H1 (cell line): ENCODE measurements at regions not wholly inside any gene's neighbourhood (a gene's known extent, or its start where the extent isn't known, plus 50 kb on each side); places are given as distances from the start of the nearest gene placed in this dataset.

Source experiments
- GABPA ChIP-seq: IDR thresholded peaks from 2 replicates; pipeline ENCODE4 v1.6.1; 2011; ENCODE audit warnings: mild to moderate bottlenecking, low read length, moderate library complexity, borderline replicate concordance; ENCODE audit not compliant: insufficient read depth
- RAD21 ChIP-seq, 2 experiments: IDR thresholded peaks in 1 of 2; conservative IDR thresholded peaks in 1 of 2; 2 replicates each; pipeline ENCODE4 v1.6.1; 2011; ENCODE audit warnings: low read depth in 2 of 2, low read length in 2 of 2, improper control_type of control experiment in 1 of 2, inconsistent platforms in 1 of 2, mild to moderate bottlenecking in 1 of 2, moderate library complexity in 1 of 2
- RNF2 ChIP-seq: fragments of 200-900, 300-1000 bp; sonication (generic); IDR thresholded peaks from 2 replicates; pipeline ENCODE4 v1.7.1; 2016; ENCODE audit warnings: borderline replicate concordance, low read depth, mild to moderate bottlenecking, antibody characterized with exemption, low read length; ENCODE audit not compliant: poor library complexity, severe bottlenecking; ENCODE audit errors: missing control alignments
- ZNF274 ChIP-seq: IDR thresholded peaks from 2 replicates; pipeline ENCODE4 v1.7.0; 2012; ENCODE audit warnings: low read length, borderline replicate concordance; ENCODE audit errors: extremely low read depth
- TF ChIP-seq, protein P1 (sequence below): fragments of 300-600 bp; sonication (generic); IDR thresholded peaks from 2 replicates; pipeline ENCODE4 v1.7.1; 2012; ENCODE audit warnings: low read length, moderate library complexity, mild to moderate bottlenecking, inconsistent platforms; ENCODE audit not compliant: insufficient replicate concordance

DNA sequence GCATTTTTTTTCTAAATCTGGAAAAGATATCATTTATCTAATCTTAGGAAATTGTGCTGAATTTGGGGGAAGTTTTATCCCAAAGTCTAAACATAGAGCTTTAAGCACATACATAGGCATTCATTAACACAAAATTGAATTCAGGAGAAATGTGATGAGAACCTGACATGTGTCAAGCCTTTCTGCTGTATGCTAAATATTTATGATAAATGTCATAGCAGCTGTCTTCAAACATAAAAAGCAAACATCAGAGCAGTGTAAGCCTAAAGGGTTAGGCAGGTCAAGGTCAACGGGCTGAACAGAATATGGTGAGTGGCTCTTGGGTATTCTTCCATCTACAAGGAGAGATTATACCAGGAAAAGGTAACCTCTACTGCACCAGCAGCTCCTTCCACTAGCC, 737.2 kb upstream of the ZNF608 start (continued):
- TF ChIP-seq, protein P1, sequence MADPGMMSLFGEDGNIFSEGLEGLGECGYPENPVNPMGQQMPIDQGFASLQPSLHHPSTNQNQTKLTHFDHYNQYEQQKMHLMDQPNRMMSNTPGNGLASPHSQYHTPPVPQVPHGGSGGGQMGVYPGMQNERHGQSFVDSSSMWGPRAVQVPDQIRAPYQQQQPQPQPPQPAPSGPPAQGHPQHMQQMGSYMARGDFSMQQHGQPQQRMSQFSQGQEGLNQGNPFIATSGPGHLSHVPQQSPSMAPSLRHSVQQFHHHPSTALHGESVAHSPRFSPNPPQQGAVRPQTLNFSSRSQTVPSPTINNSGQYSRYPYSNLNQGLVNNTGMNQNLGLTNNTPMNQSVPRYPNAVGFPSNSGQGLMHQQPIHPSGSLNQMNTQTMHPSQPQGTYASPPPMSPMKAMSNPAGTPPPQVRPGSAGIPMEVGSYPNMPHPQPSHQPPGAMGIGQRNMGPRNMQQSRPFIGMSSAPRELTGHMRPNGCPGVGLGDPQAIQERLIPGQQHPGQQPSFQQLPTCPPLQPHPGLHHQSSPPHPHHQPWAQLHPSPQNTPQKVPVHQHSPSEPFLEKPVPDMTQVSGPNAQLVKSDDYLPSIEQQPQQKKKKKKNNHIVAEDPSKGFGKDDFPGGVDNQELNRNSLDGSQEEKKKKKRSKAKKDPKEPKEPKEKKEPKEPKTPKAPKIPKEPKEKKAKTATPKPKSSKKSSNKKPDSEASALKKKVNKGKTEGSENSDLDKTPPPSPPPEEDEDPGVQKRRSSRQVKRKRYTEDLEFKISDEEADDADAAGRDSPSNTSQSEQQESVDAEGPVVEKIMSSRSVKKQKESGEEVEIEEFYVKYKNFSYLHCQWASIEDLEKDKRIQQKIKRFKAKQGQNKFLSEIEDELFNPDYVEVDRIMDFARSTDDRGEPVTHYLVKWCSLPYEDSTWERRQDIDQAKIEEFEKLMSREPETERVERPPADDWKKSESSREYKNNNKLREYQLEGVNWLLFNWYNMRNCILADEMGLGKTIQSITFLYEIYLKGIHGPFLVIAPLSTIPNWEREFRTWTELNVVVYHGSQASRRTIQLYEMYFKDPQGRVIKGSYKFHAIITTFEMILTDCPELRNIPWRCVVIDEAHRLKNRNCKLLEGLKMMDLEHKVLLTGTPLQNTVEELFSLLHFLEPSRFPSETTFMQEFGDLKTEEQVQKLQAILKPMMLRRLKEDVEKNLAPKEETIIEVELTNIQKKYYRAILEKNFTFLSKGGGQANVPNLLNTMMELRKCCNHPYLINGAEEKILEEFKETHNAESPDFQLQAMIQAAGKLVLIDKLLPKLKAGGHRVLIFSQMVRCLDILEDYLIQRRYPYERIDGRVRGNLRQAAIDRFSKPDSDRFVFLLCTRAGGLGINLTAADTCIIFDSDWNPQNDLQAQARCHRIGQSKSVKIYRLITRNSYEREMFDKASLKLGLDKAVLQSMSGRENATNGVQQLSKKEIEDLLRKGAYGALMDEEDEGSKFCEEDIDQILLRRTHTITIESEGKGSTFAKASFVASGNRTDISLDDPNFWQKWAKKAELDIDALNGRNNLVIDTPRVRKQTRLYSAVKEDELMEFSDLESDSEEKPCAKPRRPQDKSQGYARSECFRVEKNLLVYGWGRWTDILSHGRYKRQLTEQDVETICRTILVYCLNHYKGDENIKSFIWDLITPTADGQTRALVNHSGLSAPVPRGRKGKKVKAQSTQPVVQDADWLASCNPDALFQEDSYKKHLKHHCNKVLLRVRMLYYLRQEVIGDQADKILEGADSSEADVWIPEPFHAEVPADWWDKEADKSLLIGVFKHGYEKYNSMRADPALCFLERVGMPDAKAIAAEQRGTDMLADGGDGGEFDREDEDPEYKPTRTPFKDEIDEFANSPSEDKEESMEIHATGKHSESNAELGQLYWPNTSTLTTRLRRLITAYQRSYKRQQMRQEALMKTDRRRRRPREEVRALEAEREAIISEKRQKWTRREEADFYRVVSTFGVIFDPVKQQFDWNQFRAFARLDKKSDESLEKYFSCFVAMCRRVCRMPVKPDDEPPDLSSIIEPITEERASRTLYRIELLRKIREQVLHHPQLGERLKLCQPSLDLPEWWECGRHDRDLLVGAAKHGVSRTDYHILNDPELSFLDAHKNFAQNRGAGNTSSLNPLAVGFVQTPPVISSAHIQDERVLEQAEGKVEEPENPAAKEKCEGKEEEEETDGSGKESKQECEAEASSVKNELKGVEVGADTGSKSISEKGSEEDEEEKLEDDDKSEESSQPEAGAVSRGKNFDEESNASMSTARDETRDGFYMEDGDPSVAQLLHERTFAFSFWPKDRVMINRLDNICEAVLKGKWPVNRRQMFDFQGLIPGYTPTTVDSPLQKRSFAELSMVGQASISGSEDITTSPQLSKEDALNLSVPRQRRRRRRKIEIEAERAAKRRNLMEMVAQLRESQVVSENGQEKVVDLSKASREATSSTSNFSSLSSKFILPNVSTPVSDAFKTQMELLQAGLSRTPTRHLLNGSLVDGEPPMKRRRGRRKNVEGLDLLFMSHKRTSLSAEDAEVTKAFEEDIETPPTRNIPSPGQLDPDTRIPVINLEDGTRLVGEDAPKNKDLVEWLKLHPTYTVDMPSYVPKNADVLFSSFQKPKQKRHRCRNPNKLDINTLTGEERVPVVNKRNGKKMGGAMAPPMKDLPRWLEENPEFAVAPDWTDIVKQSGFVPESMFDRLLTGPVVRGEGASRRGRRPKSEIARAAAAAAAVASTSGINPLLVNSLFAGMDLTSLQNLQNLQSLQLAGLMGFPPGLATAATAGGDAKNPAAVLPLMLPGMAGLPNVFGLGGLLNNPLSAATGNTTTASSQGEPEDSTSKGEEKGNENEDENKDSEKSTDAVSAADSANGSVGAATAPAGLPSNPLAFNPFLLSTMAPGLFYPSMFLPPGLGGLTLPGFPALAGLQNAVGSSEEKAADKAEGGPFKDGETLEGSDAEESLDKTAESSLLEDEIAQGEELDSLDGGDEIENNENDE = no peak
- no peak for TF ChIP-seq RAD21 (IDR thresholded peaks at IDR 0.05 in 1 of 2, conservative IDR thresholded peaks at IDR 0.05 in 1 of 2; ENCODE audit: low read depth in 2 of 2, low read length in 2 of 2)
- no peak for TF ChIP-seq ZNF274
- no peak for TF ChIP-seq GABPA
- TF ChIP-seq RNF2 = no peak
- TF ChIP-seq, all 59 proteins: peak for 0
